Loucy (cell line): ENCODE measurements at regions not wholly inside any gene's neighbourhood (a gene's known extent, or its start where the extent isn't known, plus 50 kb on each side); places are given as distances from the start of the nearest gene placed in this dataset.

ENCODE experiments used
- H2AFZ ChIP-seq: fragments of 200-600 bp; sonication (generic); 2 replicates; pipeline ENCODE4 v1.6.0; 2016; ENCODE audit warnings: antibody characterized with exemption, mild to moderate bottlenecking, low read length, moderate library complexity
- H3F3A ChIP-seq: fragments of 200-600 bp; 2 replicates; pipeline ENCODE4 v1.6.0; 2016; ENCODE audit warnings: antibody characterized with exemption, low read depth, mild to moderate bottlenecking
- H3K27me3 ChIP-seq: fragments of 200-600 bp; sonication (generic); 2 replicates; pipeline ENCODE4 v1.6.1; 2014; ENCODE audit warnings: low read length, mild to moderate bottlenecking; ENCODE audit not compliant: insufficient read depth, poor library complexity, severe bottlenecking
- H3K36me3 ChIP-seq: fragments of 200-600 bp; sonication (generic); 2 replicates; pipeline ENCODE4 v1.6.1; 2016; ENCODE audit warnings: low read length; ENCODE audit not compliant: insufficient read depth
- H3K4me1 ChIP-seq: fragments of 200-600 bp; sonication (generic); 2 replicates; pipeline ENCODE4 v1.5.1; 2014; ENCODE audit warnings: low read length, mild to moderate bottlenecking; ENCODE audit not compliant: insufficient read depth, poor library complexity, severe bottlenecking
- H3K4me2 ChIP-seq: fragments of 200-600 bp; sonication (generic); 2 replicates; pipeline ENCODE4 v1.6.0; 2014; ENCODE audit warnings: antibody characterized with exemption, low read length, low read depth, mild to moderate bottlenecking; ENCODE audit not compliant: poor library complexity, severe bottlenecking
- H3K4me3 ChIP-seq: fragments of 200-600 bp; sonication (generic); 2 replicates; pipeline ENCODE4 v1.5.1; 2014; ENCODE audit warnings: low read length, mild to moderate bottlenecking, mixed read lengths; ENCODE audit not compliant: poor library complexity, severe bottlenecking
- H3K79me2 ChIP-seq: fragments of 200-600 bp; sonication (generic); 2 replicates; pipeline ENCODE4 v1.6.1; 2014; ENCODE audit warnings: low read length; ENCODE audit not compliant: insufficient read depth
- H3K9ac ChIP-seq: fragments of 200-600 bp; sonication (generic); 2 replicates; pipeline ENCODE4 v1.6.0; 2014; ENCODE audit warnings: mild to moderate bottlenecking, low read depth, low read length, moderate library complexity; ENCODE audit not compliant: poor library complexity, severe bottlenecking
- H3K9me2 ChIP-seq: fragments of 200-600 bp; sonication (generic); replicated peaks from 2 replicates; pipeline ENCODE4 v1.6.1; 2016; ENCODE audit warnings: low read depth, low read length, mixed read lengths
- H3K9me3 ChIP-seq: fragments of 200-600 bp; sonication (generic); 2 replicates; pipeline ENCODE4 v1.6.1; 2014; ENCODE audit warnings: mild to moderate bottlenecking, antibody characterized with exemption, low read length, low read depth; ENCODE audit not compliant: insufficient read depth
- H4K20me1 ChIP-seq: fragments of 200-600 bp; sonication (generic); 2 replicates; pipeline ENCODE4 v1.6.0; 2014; ENCODE audit warnings: antibody characterized with exemption, low read length, mild to moderate bottlenecking; ENCODE audit not compliant: insufficient read depth, poor library complexity, severe bottlenecking
- CTCF ChIP-seq: fragments of 200-600 bp; sonication (generic); conservative IDR thresholded peaks from 2 replicates; pipeline ENCODE4 v1.5.1; 2014; ENCODE audit warnings: mild to moderate bottlenecking, antibody characterized with exemption, low read length
- EZH2phosphoT487 ChIP-seq: fragments of 200-600 bp; IDR thresholded peaks from 2 replicates; pipeline ENCODE4 v1.6.1; 2018; ENCODE audit warnings: antibody characterized with exemption, mild to moderate bottlenecking, moderate library complexity, borderline replicate concordance

GRCh38 chr7:33852838-33853237 is 52.5 kb upstream of the BMPER start:
- Histone ChIP-seq H3K27me3 (no peaks in the 10 kb centered on the region), H3K4me1 (no peaks in the 10 kb centered on the region), H3K9ac (no peak overlapping the region), H3K9me2 (no peaks in the 10 kb centered on the region), H3K36me3 (no peaks in the 10 kb centered on the region), H3K4me3 (no peak overlapping the region), H3K79me2 (no peaks in the 10 kb centered on the region), H3K9me3 (no peaks in the 10 kb centered on the region), H2AFZ (no peak overlapping the region), H4K20me1 (no peaks in the 10 kb centered on the region), H3F3A (no peaks in the 10 kb centered on the region), H3K4me2 (no peak overlapping the region)
- TF ChIP-seq EZH2phosphoT487: no peak
- no peak for TF ChIP-seq CTCF

- H4K20me1 ChIP-seq: no peaks in the 10 kb centered on the region
- H3K9me2 ChIP-seq: no peaks in the 10 kb centered on the region
- no peak overlapping the region for H2AFZ ChIP-seq
- TF ChIP-seq EZH2phosphoT487 (no peak), CTCF (no peak)
- H3K79me2 ChIP-seq: no peaks in the 10 kb centered on the region
- no peaks in the 10 kb centered on the region for H3K4me1 ChIP-seq
- H3K9me3 ChIP-seq: no peaks in the 10 kb centered on the region
- H3K9ac ChIP-seq: no peak overlapping the region
- H3K27me3 ChIP-seq: no peaks in the 10 kb centered on the region
- H3F3A ChIP-seq: no peaks in the 10 kb centered on the region
- no peaks in the 10 kb centered on the region for H3K36me3 ChIP-seq
- no peak overlapping the region for H3K4me3 ChIP-seq
- H3K4me2 ChIP-seq: no peak overlapping the region
Observed at GRCh38 chr7:33853361-33854062, 51.8 kb upstream of the BMPER start.

- Histone ChIP-seq H4K20me1 (no peaks in the 10 kb centered on the region), H2AFZ (no peak overlapping the region), H3K4me2 (no peak overlapping the region), H3K9me3 (no peaks in the 10 kb centered on the region), H3F3A (no peaks in the 10 kb centered on the region), H3K4me3 (no peak overlapping the region), H3K27me3 (no peaks in the 10 kb centered on the region), H3K79me2 (no peaks in the 10 kb centered on the region), H3K9ac (no peak overlapping the region), H3K36me3 (no peaks in the 10 kb centered on the region), H3K4me1 (no peaks in the 10 kb centered on the region), H3K9me2 (no peaks in the 10 kb centered on the region)
- TF ChIP-seq EZH2phosphoT487 (no peak), CTCF (no peak)
Observed at GRCh38 chr7:33854178-33854577, 51.2 kb upstream of the BMPER start.
